Liver (tissue), 7 donors: ENCODE measurements at regions not wholly inside any gene's neighbourhood (a gene's known extent, or its start where the extent isn't known, plus 50 kb on each side); places are given as distances from the start of the nearest gene placed in this dataset.

ENCODE experiments used
- DNase-seq: peaks from one replicate; pipeline ENCODE4 v3.0.0-alpha.2; 2017; ENCODE audit warnings: low spot score
- H3K27ac ChIP-seq, 2 donors: one replicate each; pipeline ENCODE4 v1.7.0; 2013; ENCODE audit warnings: inconsistent platforms in 2 of 2, low read length in 2 of 2, control low read depth in 1 of 2, low read depth in 1 of 2, mild to moderate bottlenecking in 1 of 2
- H3K27me3 ChIP-seq, 4 donors: one replicate each; pipeline versions ENCODE4 v1.6.1 to v1.7.0; 2013; ENCODE audit warnings: low read length in 3 of 4, inconsistent platforms in 1 of 4, mild to moderate bottlenecking in 1 of 4, moderate library complexity in 1 of 4; ENCODE audit not compliant: control insufficient read depth in 4 of 4, insufficient read depth in 4 of 4
- H3K36me3 ChIP-seq, 4 donors: one replicate each; pipeline versions ENCODE4 v1.6.1 to v1.7.0; 2013; ENCODE audit warnings: low read length in 3 of 4, mild to moderate bottlenecking in 3 of 4, low read depth in 1 of 4, moderate library complexity in 1 of 4; ENCODE audit not compliant: control insufficient read depth in 4 of 4, insufficient read depth in 3 of 4
- H3K4me1 ChIP-seq, 4 donors: one replicate each; pipeline versions ENCODE4 v1.6.1 to v1.7.0; 2013; ENCODE audit warnings: low read length in 3 of 4, mild to moderate bottlenecking in 3 of 4, moderate library complexity in 1 of 4; ENCODE audit not compliant: control insufficient read depth in 4 of 4, insufficient read depth in 4 of 4
- H3K4me3 ChIP-seq, 3 donors: one replicate each; pipeline versions ENCODE4 v1.6.1 to v1.7.0; 2013; ENCODE audit warnings: low read length in 3 of 3, control low read depth in 1 of 3, low read depth in 1 of 3, mild to moderate bottlenecking in 1 of 3
- H3K9ac ChIP-seq, 2 donors: one replicate each; pipeline ENCODE4 v1.7.0; 2013; ENCODE audit warnings: low read length in 2 of 2, mild to moderate bottlenecking in 2 of 2, moderate library complexity in 2 of 2, control low read depth in 1 of 2, low read depth in 1 of 2
- H3K9me3 ChIP-seq, 4 donors: one replicate each; pipeline versions ENCODE4 v1.6.1 to v1.7.0; 2013; ENCODE audit warnings: low read length in 3 of 4; ENCODE audit not compliant: control insufficient read depth in 4 of 4
- CTCF ChIP-seq: fragments of 150-350 bp; IDR thresholded peaks from 2 replicates; pipeline ENCODE4 v1.5.1; 2017; ENCODE audit warnings: improper control_type of control experiment, low read depth, low read length; ENCODE audit not compliant: missing input control
- EGR1 ChIP-seq, 2 donors: IDR thresholded peaks; 2 replicates each; pipeline ENCODE4 v1.6.1; 2016 to 2018; ENCODE audit warnings: antibody characterized with exemption in 2 of 2, low read depth in 2 of 2
- FOXA1 ChIP-seq: IDR thresholded peaks from 2 replicates; pipeline ENCODE4 v1.6.1; 2016; ENCODE audit warnings: antibody characterized with exemption
- FOXA2 ChIP-seq: IDR thresholded peaks from 2 replicates; pipeline ENCODE4 v1.6.1; 2016; ENCODE audit warnings: antibody characterized with exemption
- GABPA ChIP-seq, 2 donors: IDR thresholded peaks in 1 of 2; conservative IDR thresholded peaks in 1 of 2; 2 replicates each; pipeline ENCODE4 v1.6.1; 2016; ENCODE audit warnings: antibody characterized with exemption in 2 of 2, mild to moderate bottlenecking in 1 of 2, moderate library complexity in 1 of 2
- HNF4A ChIP-seq, 2 donors: conservative IDR thresholded peaks; 2 replicates each; pipeline ENCODE4 v1.6.1; 2016; ENCODE audit warnings: antibody characterized with exemption in 2 of 2, mild to moderate bottlenecking in 2 of 2
- HNF4G ChIP-seq: IDR thresholded peaks from 2 replicates; pipeline ENCODE4 v1.6.1; 2016; ENCODE audit warnings: antibody characterized with exemption
- JUND ChIP-seq, 2 donors: IDR thresholded peaks; 2 replicates each; pipeline ENCODE4 v1.6.1; 2016; ENCODE audit warnings: antibody characterized with exemption in 2 of 2
- NR2F2 ChIP-seq: IDR thresholded peaks from 2 replicates; pipeline ENCODE4 v1.6.1; 2016; ENCODE audit warnings: antibody characterized with exemption
- RAD21 ChIP-seq, 2 donors: IDR thresholded peaks; 2 replicates each; pipeline ENCODE4 v1.6.1; 2016; ENCODE audit warnings: antibody characterized with exemption in 2 of 2, mild to moderate bottlenecking in 2 of 2
- REST ChIP-seq: IDR thresholded peaks from 2 replicates; pipeline ENCODE4 v1.6.1; 2016; ENCODE audit warnings: antibody characterized with exemption, mild to moderate bottlenecking
- RXRA ChIP-seq, 2 donors: IDR thresholded peaks; 2 replicates each; pipeline ENCODE4 v1.6.1; 2017 to 2018; ENCODE audit warnings: antibody characterized with exemption in 2 of 2, mild to moderate bottlenecking in 1 of 2
- SP1 ChIP-seq: IDR thresholded peaks from 2 replicates; pipeline ENCODE4 v1.6.1; 2018; ENCODE audit warnings: antibody characterized with exemption, mild to moderate bottlenecking
- TAF1 ChIP-seq: conservative IDR thresholded peaks from 2 replicates; pipeline ENCODE4 v1.6.1; 2016; ENCODE audit warnings: antibody characterized with exemption, mild to moderate bottlenecking
- YY1 ChIP-seq: IDR thresholded peaks from 2 replicates; pipeline ENCODE4 v1.6.1; 2016; ENCODE audit warnings: antibody characterized with exemption, mild to moderate bottlenecking
- TF ChIP-seq, protein P1 (sequence below): IDR thresholded peaks from 2 replicates; pipeline ENCODE4 v1.6.1; 2016; ENCODE audit warnings: antibody characterized with exemption
- TF ChIP-seq, protein P2 (sequence below): IDR thresholded peaks from 2 replicates; pipeline ENCODE4 v1.6.1; 2016; ENCODE audit warnings: antibody characterized with exemption
- TF ChIP-seq, protein P3 (sequence below): IDR thresholded peaks from 2 replicates; pipeline ENCODE4 v1.6.1; 2016; ENCODE audit warnings: antibody characterized with exemption
- donor health status: healthy.
- donor health status: healthy.
- donor health status: healthy.
- donor health status: healthy.

DNA sequence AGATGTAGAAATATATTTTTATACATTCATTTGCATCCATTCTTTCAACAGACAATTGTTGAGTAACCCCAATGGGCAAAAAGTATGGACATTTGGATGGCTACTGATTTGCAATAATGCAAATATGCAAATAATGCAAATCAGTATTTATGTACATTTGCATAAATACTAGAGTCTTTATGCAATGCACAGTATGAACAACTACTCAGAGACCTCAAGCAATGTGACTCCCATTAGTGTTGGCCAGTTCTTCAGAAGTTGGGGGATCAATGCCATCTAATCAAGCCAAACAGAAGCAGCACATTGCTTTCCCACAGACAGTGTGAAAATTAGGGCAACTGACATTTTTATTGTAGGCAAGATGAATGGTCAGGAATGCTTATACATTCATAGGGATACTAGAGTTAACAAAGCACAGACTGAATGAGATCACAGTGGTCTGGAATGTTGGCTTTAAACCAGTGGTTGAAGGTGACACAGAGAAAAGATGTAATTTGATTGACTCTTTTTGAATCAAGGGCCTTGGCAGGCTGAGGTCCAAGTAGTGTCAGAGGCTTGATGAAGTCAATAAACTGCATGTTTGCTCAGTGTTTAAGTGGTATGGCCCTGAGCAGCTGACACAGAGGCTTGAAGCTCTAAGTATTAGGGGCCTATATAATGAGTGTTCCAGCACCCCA, 256.6 kb downstream of the CTH start:
- no peaks in the 10 kb centered on the region for H3K9me3 ChIP-seq
- no peaks in the 10 kb centered on the region for H3K27me3 ChIP-seq
- H3K4me1 ChIP-seq: no peaks in the 10 kb centered on the region
- no peak for TF ChIP-seq GABPA (IDR thresholded peaks at IDR 0.05 in 1 of 2, conservative IDR thresholded peaks at IDR 0.05 in 1 of 2)
- no peak for TF ChIP-seq TAF1
- TF ChIP-seq EGR1 (IDR thresholded peaks at IDR 0.05; ENCODE audit: low read depth in 2 of 2): no peak
- no peak for TF ChIP-seq JUND (IDR thresholded peaks at IDR 0.05)
- TF ChIP-seq, protein P1, sequence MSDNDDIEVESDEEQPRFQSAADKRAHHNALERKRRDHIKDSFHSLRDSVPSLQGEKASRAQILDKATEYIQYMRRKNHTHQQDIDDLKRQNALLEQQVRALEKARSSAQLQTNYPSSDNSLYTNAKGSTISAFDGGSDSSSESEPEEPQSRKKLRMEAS: no peak
- TF ChIP-seq FOXA1: no peak
- TF ChIP-seq FOXA2: no peak
- TF ChIP-seq SP1: no peak
- no peak for TF ChIP-seq RAD21 (IDR thresholded peaks at IDR 0.05)
- TF ChIP-seq HNF4A (conservative IDR thresholded peaks at IDR 0.05): no peak
- TF ChIP-seq NR2F2: no peak
- TF ChIP-seq CTCF: no peak
- TF ChIP-seq REST: no peak
- TF ChIP-seq, protein P2, sequence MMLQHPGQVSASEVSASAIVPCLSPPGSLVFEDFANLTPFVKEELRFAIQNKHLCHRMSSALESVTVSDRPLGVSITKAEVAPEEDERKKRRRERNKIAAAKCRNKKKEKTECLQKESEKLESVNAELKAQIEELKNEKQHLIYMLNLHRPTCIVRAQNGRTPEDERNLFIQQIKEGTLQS: no peak
- TF ChIP-seq, protein P3, sequence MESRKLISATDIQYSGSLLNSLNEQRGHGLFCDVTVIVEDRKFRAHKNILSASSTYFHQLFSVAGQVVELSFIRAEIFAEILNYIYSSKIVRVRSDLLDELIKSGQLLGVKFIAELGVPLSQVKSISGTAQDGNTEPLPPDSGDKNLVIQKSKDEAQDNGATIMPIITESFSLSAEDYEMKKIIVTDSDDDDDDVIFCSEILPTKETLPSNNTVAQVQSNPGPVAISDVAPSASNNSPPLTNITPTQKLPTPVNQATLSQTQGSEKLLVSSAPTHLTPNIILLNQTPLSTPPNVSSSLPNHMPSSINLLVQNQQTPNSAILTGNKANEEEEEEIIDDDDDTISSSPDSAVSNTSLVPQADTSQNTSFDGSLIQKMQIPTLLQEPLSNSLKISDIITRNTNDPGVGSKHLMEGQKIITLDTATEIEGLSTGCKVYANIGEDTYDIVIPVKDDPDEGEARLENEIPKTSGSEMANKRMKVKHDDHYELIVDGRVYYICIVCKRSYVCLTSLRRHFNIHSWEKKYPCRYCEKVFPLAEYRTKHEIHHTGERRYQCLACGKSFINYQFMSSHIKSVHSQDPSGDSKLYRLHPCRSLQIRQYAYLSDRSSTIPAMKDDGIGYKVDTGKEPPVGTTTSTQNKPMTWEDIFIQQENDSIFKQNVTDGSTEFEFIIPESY: no peak
- no peak for TF ChIP-seq HNF4G
- TF ChIP-seq YY1: no peak
- no peak for TF ChIP-seq RXRA (IDR thresholded peaks at IDR 0.05)
- H3K9ac ChIP-seq: no peak overlapping the region
- no peaks in the 10 kb centered on the region for H3K36me3 ChIP-seq
- H3K27ac ChIP-seq: no peak overlapping the region
- no peak for DNase-seq
- no peak overlapping the region for H3K4me3 ChIP-seq
